ENCODE measurements at regions not wholly inside any gene's neighbourhood (a gene's known extent, or its start where the extent isn't known, plus 50 kb on each side); places are given as distances from the start of the nearest gene placed in this dataset.

DNA sequence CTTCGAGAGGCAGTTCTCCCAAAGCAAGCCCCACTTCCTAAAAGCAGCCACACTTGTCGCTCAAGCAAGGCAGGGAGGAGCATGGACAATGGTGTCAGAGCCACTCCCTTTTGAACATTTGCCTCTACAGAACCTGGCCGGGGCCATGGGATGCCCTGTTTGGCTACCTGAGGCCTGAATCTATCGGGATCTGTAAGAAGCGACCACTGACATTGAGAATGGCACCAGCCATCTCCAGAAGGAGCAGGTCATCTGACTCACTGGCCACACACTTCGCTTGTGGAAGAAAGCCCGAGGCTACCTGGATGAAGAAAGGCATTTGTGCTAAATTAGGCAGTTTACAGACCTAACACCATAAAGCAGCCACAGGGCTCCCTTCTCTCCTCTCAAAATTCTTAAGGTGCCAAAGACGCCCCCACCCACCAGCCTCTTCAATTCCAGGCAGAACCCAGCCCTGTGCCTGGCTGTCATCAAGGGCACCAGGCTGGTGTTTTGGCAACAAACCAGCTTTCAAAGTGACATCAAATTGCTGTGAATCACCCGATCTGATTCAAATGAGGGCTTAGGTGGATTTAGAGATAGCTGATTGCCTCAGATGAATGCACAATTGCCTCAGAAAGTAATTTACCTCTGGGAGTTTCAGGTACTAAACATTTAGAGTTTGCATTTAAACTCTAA, 104.8 kb downstream of the ETS2 start:
- no peak for TF ChIP-seq CTCF (tag by site-specific recombination; IDR thresholded peaks at IDR 0.05)
- TF ChIP-seq SALL2 (tag by site-specific recombination; IDR thresholded peaks at IDR 0.05; ENCODE audit: borderline replicate concordance) = no peak
- no peak for TF ChIP-seq ATF2 (tag by site-specific recombination; IDR thresholded peaks at IDR 0.05; ENCODE audit: low read depth)
- no peak for TF ChIP-seq ZEB2 (tag by site-specific recombination; IDR thresholded peaks at IDR 0.05)
- TF ChIP-seq ZNF658 (tag by site-specific recombination; IDR thresholded peaks at IDR 0.05) = no peak
- TF ChIP-seq ZNF311 (tag by site-specific recombination; IDR thresholded peaks at IDR 0.05; ENCODE audit: borderline replicate concordance) = no peak
- TF ChIP-seq, protein P1, sequence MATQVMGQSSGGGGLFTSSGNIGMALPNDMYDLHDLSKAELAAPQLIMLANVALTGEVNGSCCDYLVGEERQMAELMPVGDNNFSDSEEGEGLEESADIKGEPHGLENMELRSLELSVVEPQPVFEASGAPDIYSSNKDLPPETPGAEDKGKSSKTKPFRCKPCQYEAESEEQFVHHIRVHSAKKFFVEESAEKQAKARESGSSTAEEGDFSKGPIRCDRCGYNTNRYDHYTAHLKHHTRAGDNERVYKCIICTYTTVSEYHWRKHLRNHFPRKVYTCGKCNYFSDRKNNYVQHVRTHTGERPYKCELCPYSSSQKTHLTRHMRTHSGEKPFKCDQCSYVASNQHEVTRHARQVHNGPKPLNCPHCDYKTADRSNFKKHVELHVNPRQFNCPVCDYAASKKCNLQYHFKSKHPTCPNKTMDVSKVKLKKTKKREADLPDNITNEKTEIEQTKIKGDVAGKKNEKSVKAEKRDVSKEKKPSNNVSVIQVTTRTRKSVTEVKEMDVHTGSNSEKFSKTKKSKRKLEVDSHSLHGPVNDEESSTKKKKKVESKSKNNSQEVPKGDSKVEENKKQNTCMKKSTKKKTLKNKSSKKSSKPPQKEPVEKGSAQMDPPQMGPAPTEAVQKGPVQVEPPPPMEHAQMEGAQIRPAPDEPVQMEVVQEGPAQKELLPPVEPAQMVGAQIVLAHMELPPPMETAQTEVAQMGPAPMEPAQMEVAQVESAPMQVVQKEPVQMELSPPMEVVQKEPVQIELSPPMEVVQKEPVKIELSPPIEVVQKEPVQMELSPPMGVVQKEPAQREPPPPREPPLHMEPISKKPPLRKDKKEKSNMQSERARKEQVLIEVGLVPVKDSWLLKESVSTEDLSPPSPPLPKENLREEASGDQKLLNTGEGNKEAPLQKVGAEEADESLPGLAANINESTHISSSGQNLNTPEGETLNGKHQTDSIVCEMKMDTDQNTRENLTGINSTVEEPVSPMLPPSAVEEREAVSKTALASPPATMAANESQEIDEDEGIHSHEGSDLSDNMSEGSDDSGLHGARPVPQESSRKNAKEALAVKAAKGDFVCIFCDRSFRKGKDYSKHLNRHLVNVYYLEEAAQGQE (tag by site-specific recombination; IDR thresholded peaks at IDR 0.05) = no peak
- no peak for TF ChIP-seq MYNN (tag by site-specific recombination; IDR thresholded peaks at IDR 0.05; ENCODE audit: borderline replicate concordance)
- TF ChIP-seq KLF16 (tag by site-specific recombination; IDR thresholded peaks at IDR 0.05) = no peak
- no peak for TF ChIP-seq ZNF138 (tag by site-specific recombination; IDR thresholded peaks at IDR 0.05; ENCODE audit: borderline replicate concordance)
- TF ChIP-seq ZNF558 (tag by site-specific recombination; IDR thresholded peaks at IDR 0.05) = no peak
- TF ChIP-seq, protein P2, sequence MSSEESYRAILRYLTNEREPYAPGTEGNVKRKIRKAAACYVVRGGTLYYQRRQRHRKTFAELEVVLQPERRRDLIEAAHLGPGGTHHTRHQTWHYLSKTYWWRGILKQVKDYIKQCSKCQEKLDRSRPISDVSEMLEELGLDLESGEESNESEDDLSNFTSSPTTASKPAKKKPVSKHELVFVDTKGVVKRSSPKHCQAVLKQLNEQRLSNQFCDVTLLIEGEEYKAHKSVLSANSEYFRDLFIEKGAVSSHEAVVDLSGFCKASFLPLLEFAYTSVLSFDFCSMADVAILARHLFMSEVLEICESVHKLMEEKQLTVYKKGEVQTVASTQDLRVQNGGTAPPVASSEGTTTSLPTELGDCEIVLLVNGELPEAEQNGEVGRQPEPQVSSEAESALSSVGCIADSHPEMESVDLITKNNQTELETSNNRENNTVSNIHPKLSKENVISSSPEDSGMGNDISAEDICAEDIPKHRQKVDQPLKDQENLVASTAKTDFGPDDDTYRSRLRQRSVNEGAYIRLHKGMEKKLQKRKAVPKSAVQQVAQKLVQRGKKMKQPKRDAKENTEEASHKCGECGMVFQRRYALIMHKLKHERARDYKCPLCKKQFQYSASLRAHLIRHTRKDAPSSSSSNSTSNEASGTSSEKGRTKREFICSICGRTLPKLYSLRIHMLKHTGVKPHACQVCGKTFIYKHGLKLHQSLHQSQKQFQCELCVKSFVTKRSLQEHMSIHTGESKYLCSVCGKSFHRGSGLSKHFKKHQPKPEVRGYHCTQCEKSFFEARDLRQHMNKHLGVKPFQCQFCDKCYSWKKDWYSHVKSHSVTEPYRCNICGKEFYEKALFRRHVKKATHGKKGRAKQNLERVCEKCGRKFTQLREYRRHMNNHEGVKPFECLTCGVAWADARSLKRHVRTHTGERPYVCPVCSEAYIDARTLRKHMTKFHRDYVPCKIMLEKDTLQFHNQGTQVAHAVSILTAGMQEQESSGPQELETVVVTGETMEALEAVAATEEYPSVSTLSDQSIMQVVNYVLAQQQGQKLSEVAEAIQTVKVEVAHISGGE (tag by site-specific recombination; conservative IDR thresholded peaks at IDR 0.05; ENCODE audit: low read depth) = no peak
- TF ChIP-seq ZNF776 (tag by site-specific recombination; IDR thresholded peaks at IDR 0.05; ENCODE audit: borderline replicate concordance) = no peak
